Panc1 (cell line): ENCODE measurements at regions not wholly inside any gene's neighbourhood (a gene's known extent, or its start where the extent isn't known, plus 50 kb on each side); places are given as distances from the start of the nearest gene placed in this dataset.

ENCODE experiments used
- ATAC-seq: fragments of 200-7000 bp; cut with Tn5 transposase; 2 replicates; pipeline ENCODE4 v1.9.1; 2020; ENCODE audit warnings: mild to moderate bottlenecking, moderate library complexity
- BruUV-seq: library from RNA; stranded (reverse); fragments of 400-500 nt; replicated peaks from 2 replicates; lab custom pipeline; 2021; lab: Mats Ljungman, UMichigan
- CTCF ChIA-PET: fragments of 300-600 bp; sonication (Branson Sonifier 250); formaldehyde crosslinking; loops from one replicate; lab custom pipeline; 2022; ENCODE audit warnings: antibody characterized with exemption; lab: Charles Lee
- POLR2A ChIA-PET: fragments of 300-600 bp; sonication (Branson Sonifier 250); formaldehyde crosslinking; loops from one replicate; lab custom pipeline; 2022; ENCODE audit warnings: antibody characterized with exemption; lab: Charles Lee
- DNase-seq: peaks from one replicate; pipeline ENCODE4 v3.0.0-alpha.2; 2010; ENCODE audit warnings: low read depth, low spot score
- H3K27ac ChIP-seq: 2 replicates; pipeline ENCODE4 v1.5.1; 2011; ENCODE audit warnings: mild to moderate bottlenecking, low read length, inconsistent platforms
- H3K27me3 ChIP-seq: fragments of 200-500 bp; sonication (Bioruptor generic); 2 replicates; pipeline ENCODE4 v1.6.0; 2014; ENCODE audit warnings: low read length, inconsistent platforms; ENCODE audit not compliant: control insufficient read depth, insufficient read depth
- H3K36me3 ChIP-seq: fragments of 200-500 bp; sonication (Bioruptor generic); 2 replicates; pipeline ENCODE4 v1.5.1; 2014; ENCODE audit warnings: inconsistent platforms, mild to moderate bottlenecking, low read length, moderate library complexity; ENCODE audit not compliant: control insufficient read depth, insufficient read depth
- H3K4me1 ChIP-seq: 2 replicates; pipeline ENCODE4 v1.5.1; 2011; ENCODE audit warnings: inconsistent platforms, mild to moderate bottlenecking, low read length, moderate library complexity; ENCODE audit not compliant: control insufficient read depth, insufficient read depth
- H3K4me3 ChIP-seq, 2 experiments: 2 replicates each; pipeline ENCODE4 v1.5.1; 2011 to 2012; ENCODE audit warnings: low read depth in 2 of 2, low read length in 2 of 2, mild to moderate bottlenecking in 2 of 2, inconsistent platforms in 1 of 2, moderate library complexity in 1 of 2
- H3K9me3 ChIP-seq: fragments of 200-500 bp; sonication (Bioruptor generic); 2 replicates; pipeline ENCODE4 v1.5.1; 2014; ENCODE audit warnings: low read depth, mild to moderate bottlenecking, inconsistent platforms, low read length, moderate library complexity; ENCODE audit not compliant: control insufficient read depth, insufficient read depth
- CTCF ChIP-seq: fragments of 450-650 bp; IDR thresholded peaks from 2 replicates; pipeline ENCODE4 v1.5.1; 2017; ENCODE audit warnings: mild to moderate bottlenecking
- POLR2AphosphoS5 ChIP-seq: IDR thresholded peaks from 2 replicates; pipeline ENCODE4 v1.6.1; 2012; ENCODE audit warnings: mild to moderate bottlenecking, low read depth, low read length, moderate library complexity
- REST ChIP-seq, 2 experiments: IDR thresholded peaks; 2 replicates each; pipeline ENCODE4 v1.6.1; 2011 to 2012; ENCODE audit warnings: low read depth in 2 of 2, control low read depth in 1 of 2, low read length in 1 of 2, mild to moderate bottlenecking in 1 of 2, moderate library complexity in 1 of 2; ENCODE audit not compliant: insufficient read depth in 1 of 2
- SIN3A ChIP-seq: IDR thresholded peaks from 2 replicates; pipeline ENCODE4 v1.6.1; 2012; ENCODE audit warnings: low read depth, mild to moderate bottlenecking, low read length, moderate library complexity, borderline replicate concordance; ENCODE audit not compliant: insufficient read depth
- TCF7L2 ChIP-seq: IDR thresholded peaks from 2 replicates; pipeline ENCODE4 v1.6.1; 2011; ENCODE audit warnings: mild to moderate bottlenecking, low read depth, low read length, inconsistent platforms
- in situ Hi-C: cut with HindIII; loops from 2 replicates; pipeline ENCODE4 v1.10.0; 2016; ENCODE audit warnings: low sequenced_read_pairs, low pct_unique_long_range_greater_than_20kb
- intact Hi-C: fragments of 100-400 bp; cut with micrococcal nuclease; formaldehyde crosslinking; loops from one replicate; pipeline ENCODE4 v1.10.0; 2022; ENCODE audit not compliant: unreplicated experiment

GRCh38 chr13:105908586-105908985 lies 626.9 kb downstream of the EFNB2 start:
- in situ Hi-C loops (no loop called here), intact Hi-C loops (no loop called here)
- ChIA-PET POLR2A (no interaction called here), CTCF (no interaction called here)
- Histone ChIP-seq H3K36me3 (no peaks in the 10 kb centered on the region), H3K4me3 (no peak overlapping the region), H3K27ac (no peak overlapping the region), H3K4me1 (no peaks in the 10 kb centered on the region), H3K9me3 (no peaks in the 10 kb centered on the region), H3K27me3 (no peaks in the 10 kb centered on the region)
- TF ChIP-seq REST (IDR thresholded peaks at IDR 0.05; ENCODE audit: insufficient read depth in 1 of 2, low read depth in 2 of 2, low read length in 1 of 2) (no peak), SIN3A (no peak), POLR2AphosphoS5 (no peak), TCF7L2 (no peak), CTCF (no peak)
- no TSS peak for BruUV-seq
- no peak for DNase-seq
- ATAC-seq = no peak

GRCh38 chr13:105907319-105908019 lies 628.0 kb downstream of the EFNB2 start:
- BruUV-seq = no TSS peak
- no peak for TF ChIP-seq REST (IDR thresholded peaks at IDR 0.05; ENCODE audit: insufficient read depth in 1 of 2, low read depth in 2 of 2, low read length in 1 of 2)
- TF ChIP-seq POLR2AphosphoS5 = no peak
- TF ChIP-seq SIN3A = no peak
- no peak for TF ChIP-seq CTCF
- TF ChIP-seq TCF7L2 = no peak
- H3K4me3 ChIP-seq = no peak overlapping the region
- H3K36me3 ChIP-seq = no peaks in the 10 kb centered on the region
- H3K27ac ChIP-seq = no peak overlapping the region
- DNase-seq (no peak), ATAC-seq (no peak)
- H3K9me3 ChIP-seq = no peaks in the 10 kb centered on the region
- ChIA-PET POLR2A (no interaction called here), CTCF (no interaction called here)
- no peaks in the 10 kb centered on the region for H3K27me3 ChIP-seq
- H3K4me1 ChIP-seq = no peaks in the 10 kb centered on the region
- intact Hi-C loops (no loop called here), in situ Hi-C loops (no loop called here)
